ENCODE measurements at regions not wholly inside any gene's neighbourhood (a gene's known extent, or its start where the extent isn't known, plus 50 kb on each side); places are given as distances from the start of the nearest gene placed in this dataset.
"Not testable (repeated sequence)": the region's sequence is repeated elsewhere in the genome, so short reads cannot be mapped to it uniquely, and the experiment has no call there.

GRCh38 chr1:190679454-190679853 is 201.8 kb upstream of the BRINP3 start:
- DNase-seq, result no peak

GRCh38 chr1:190679983-190680382 is 202.3 kb upstream of the BRINP3 start:
- DNase-seq, result no peak

- DNase-seq, result no peak
These were observed 208.0 kb upstream of the BRINP3 start for GRCh38 chr1:190685676-190686075.

GRCh38 chr1:190688096-190688495 is 210.4 kb upstream of the BRINP3 start:
- DNase-seq, result no peak

GRCh38 chr1:190698488-190698887 is 220.8 kb upstream of the BRINP3 start:
- DNase-seq, result not testable (repeated sequence)

- no peak for DNase-seq
These were observed 221.5 kb upstream of the BRINP3 start for GRCh38 chr1:190699165-190699564.

GRCh38 chr1:190708418-190709057 is 230.9 kb upstream of the BRINP3 start:
- DNase-seq, result no peak

GRCh38 chr1:190711069-190711468 is 233.4 kb upstream of the BRINP3 start:
- no peak for DNase-seq

- no peak for DNase-seq
These were observed 239.4 kb upstream of the BRINP3 start for GRCh38 chr1:190717055-190717454.

GRCh38 chr1:190736971-190737590 is 259.4 kb upstream of the BRINP3 start:
- DNase-seq, result no peak

- no peak for DNase-seq
These were observed 260.7 kb upstream of the BRINP3 start for GRCh38 chr1:190738317-190738716.

GRCh38 chr1:190739926-190740325 is 262.3 kb upstream of the BRINP3 start:
- no peak for DNase-seq

- DNase-seq, result no peak
These were observed 270.0 kb upstream of the BRINP3 start for GRCh38 chr1:190747704-190748103.

GRCh38 chr1:190752131-190752530 is 274.5 kb upstream of the BRINP3 start:
- DNase-seq, result no peak

- DNase-seq, result peak; percentile 38
These were observed 277.0 kb upstream of the BRINP3 start for GRCh38 chr1:190754666-190755065.

GRCh38 chr1:190759807-190760206 is 282.1 kb upstream of the BRINP3 start:
- DNase-seq, result no peak

- no peak for DNase-seq
These were observed 284.7 kb upstream of the BRINP3 start for GRCh38 chr1:190762325-190762724.

- no peak for DNase-seq
These were observed 315.2 kb upstream of the BRINP3 start for GRCh38 chr1:190792873-190793272.

- no peak for DNase-seq
These were observed 330.0 kb upstream of the BRINP3 start for GRCh38 chr1:190807629-190808028.

GRCh38 chr1:190808035-190808434 is 330.4 kb upstream of the BRINP3 start:
- DNase-seq, result no peak

- no peak for DNase-seq
These were observed 331.6 kb upstream of the BRINP3 start for GRCh38 chr1:190809312-190809711.

GRCh38 chr1:190812996-190813395 is 335.3 kb upstream of the BRINP3 start:
- DNase-seq, result no peak

- DNase-seq, result no peak
These were observed 354.8 kb upstream of the BRINP3 start for GRCh38 chr1:190832511-190832910.

- no peak for DNase-seq
These were observed 358.0 kb upstream of the BRINP3 start for GRCh38 chr1:190835658-190836057.

- DNase-seq, result not testable (repeated sequence)
These were observed 359.5 kb upstream of the BRINP3 start for GRCh38 chr1:190837200-190837599.

Data from NCI-H1694 treated with DMSO at 0.1 percent for 48 hours (cell line).